ENCODE measurements at regions not wholly inside any gene's neighbourhood (a gene's known extent, or its start where the extent isn't known, plus 50 kb on each side); places are given as distances from the start of the nearest gene placed in this dataset.
A peak's percentile ranks its signal among the peaks of the same experiment; 100 is the strongest.
"Not testable (repeated sequence)": the region's sequence is repeated elsewhere in the genome, so short reads cannot be mapped to it uniquely, and the experiment has no call there.

DNA sequence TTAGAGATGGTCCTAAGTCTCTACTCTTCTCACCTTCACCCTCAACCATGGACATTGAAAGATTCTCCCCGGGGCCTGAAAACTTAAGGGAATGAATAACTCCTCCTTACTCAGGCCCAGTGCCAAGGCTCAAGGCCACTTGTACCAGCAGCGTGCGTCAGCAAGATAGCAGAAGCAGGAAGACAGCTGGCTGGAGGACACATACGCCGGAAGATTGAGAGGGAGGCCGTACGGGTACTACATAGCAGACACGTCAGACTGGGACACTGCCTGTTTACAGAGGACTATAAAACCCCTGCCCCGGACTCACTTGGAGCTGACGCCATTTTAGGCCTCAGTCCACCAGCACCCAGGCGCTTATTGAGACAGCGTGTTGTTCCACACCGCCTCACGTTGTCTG, 75.8 kb upstream of the MED13 start:
- TF ChIP-seq ZNF274 (IDR thresholded peaks at IDR 0.05; ENCODE audit: low read depth, low read length) = no peak
- no peak overlapping the region for H3K4me3 ChIP-seq (ENCODE audit: low read length)

DNA sequence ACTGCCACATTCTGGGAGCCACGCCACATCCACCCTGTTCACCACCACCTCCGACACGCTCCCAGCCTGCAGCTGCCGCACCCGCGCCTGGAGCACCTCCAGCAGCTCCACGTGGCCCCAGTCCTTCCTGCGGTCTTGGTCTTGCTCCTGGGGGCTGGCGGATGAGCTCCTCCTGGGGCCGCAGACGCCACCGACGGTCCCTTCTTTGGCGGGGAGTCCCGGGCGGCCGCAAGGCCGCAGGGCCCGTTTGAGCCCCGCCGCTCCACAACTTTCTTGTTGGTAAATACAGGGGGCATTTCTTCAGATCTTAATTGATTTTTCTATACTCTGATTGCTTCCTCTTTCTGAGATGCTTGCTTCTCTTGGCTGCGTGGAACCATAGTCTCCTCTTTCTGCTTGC, 75.3 kb upstream of the MED13 start:
- no peak for TF ChIP-seq ZNF274 (IDR thresholded peaks at IDR 0.05; ENCODE audit: low read depth, low read length)
- H3K4me3 ChIP-seq (ENCODE audit: low read length) = no peak overlapping the region

DNA sequence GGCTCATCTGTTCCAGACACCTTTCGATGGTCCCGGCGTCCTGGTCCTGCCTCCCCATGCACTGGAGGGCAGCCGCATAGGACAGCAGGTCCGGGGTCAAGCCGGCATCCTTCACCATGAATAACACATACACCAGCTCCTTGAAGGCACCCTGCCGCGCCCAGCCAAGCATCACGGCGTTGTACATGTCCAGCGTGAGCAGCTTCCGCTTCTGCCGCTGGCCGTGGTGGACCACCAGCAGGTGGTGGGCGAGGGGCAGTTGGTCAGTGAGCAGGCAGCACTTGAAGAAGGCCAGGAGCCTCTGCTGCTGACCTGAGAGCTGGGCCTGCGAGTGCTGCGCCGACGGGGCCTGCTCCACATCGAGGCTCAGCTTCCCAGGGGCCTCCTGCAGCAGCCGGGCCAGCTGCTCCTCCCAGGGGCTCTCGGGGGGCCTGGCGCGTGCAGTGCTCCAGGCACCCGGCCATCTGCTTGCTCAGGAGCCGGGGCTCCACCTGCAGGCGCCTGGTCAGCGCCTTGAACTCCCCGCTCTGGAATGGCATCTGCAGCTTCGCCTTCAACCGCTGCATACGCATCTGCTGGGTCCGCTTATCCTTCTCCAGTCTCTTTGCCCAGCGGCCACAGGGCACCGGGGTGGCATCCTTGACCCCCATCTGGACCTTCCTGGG, 74.7 kb upstream of the MED13 start:
- not testable (repeated sequence) for H3K4me3 ChIP-seq (ENCODE audit: low read length)

DNA sequence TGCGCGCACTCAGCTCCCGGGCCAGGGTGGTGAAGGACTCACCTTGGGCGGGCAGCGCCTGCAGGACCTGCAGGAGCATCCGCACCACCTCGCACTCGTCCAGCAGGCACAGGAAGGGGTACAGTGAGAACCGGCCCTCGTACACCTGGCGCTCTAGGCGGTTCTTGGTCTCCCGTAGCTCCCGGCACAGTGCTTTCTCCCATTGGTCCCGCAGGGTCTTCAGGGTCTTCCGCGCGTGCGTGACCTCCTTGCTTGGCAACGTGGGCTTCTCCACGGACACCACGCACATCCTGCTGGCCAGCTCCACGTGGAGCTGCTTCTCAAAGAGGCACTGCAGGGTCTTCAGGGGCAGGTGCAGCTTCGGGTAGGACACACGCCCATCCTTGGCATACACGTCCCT, 74.1 kb upstream of the MED13 start:
- no peak for TF ChIP-seq ZNF274 (IDR thresholded peaks at IDR 0.05; ENCODE audit: low read depth, low read length)

DNA sequence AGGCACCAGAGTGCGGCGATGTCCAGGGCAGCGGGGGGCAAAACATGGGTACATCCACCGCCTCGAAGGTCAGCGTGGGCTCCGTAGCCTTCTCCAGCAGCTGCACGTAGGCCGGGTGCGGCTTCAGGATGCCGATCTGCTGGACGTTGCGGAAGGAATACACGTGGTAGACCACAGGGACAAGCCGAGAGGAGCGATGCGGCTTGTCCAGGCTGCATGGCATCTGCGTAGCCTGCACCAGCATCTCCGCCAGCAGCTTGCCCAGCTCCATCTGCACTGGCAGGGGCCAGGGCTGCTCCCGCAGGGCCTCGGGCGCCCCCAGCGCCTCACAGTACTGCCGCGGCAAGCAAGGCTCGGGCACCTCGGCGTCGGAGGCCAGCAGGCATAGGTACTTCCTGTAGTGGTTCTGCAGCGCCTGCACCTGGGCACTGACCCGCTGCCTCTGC, 73.6 kb upstream of the MED13 start:
- H3K4me3 ChIP-seq (ENCODE audit: low read length) = peak overlapping the region; percentile 10; the same call in 1 of the 2 replicates

More for the DNA sequence above, 74.1 kb upstream of the MED13 start:
- no peak overlapping the region for H3K4me3 ChIP-seq (ENCODE audit: low read length)

DNA sequence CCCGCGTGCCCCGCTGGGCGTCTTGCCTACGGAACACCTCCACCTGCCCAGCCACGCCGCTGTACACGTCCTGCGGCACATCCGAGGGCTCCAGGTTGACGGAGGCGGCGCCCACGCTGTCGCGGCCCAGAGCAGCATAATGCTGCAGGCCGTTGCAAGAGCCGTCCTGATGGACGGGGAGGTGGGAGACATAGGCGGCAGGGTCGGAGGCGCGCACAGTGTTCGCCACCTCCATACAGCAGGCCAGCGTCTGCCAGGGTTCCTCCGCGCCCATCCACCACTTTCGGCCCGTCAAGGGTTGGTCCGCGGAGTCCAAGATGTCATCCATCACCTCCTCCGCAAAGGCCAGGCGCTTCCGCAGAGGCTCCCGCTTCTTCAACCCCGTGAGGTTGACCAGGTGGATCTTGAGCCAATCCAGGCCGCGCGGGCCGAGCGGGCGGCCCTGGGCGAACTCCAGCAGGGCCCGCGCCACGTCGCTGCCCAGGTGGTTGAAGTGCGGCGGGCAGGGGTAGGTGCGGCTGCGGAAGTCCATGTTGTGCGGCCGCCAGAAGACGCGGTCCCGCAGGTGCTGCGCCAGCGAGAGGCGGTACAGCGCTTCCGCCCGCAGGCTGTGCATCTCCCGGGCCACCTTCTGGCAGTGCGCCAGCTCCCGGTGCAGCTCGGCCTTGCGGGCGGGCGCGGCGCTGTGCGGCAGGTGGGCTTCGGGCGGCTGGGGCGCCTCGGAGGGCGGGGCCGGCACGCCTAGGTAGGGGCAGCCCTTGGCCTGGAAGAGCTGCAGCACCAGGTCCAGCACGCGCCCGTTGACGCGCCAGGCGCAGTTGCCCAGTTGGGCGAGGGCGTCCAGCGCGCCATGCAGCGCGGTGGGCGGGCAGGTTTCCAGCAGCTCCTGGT, 72.9 kb upstream of the MED13 start:
- peak overlapping the region; percentile 10; the same call in 1 of the 2 replicates for H3K4me3 ChIP-seq (ENCODE audit: low read length)

DNA sequence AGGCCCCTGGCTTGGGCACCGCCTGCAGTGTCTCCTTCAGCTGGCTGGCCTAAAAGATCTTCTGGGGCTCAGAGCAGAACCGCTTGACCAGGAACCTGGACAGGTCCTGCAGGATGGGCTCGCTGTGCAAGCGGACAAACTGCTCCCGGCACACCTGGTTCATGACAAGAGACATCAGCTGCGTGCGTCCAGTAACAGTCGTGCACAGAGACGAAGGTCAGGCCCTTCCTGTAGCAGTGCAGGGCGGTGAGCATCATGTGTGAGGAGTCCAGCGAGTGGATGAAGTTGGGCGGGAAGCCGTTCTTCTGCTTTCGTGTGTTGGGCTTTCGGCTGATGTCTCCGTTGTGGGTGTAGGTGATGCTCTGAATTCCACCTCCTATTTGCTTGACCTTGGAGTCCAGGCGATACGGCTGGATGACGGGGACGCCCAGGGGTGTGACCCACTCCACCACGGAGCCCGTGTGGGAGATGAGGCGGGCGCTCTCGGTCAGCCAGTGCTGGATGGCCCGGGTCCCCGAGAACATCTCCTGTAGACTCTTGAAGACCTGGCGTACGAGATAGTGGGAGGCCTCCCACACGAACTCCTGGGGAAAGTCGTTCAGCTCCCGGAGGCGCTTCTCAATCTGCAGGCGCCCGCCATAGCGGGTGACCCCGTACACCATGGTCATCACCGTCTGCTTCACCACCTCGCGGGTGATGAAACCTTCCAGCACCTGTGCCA, 72.1 kb upstream of the MED13 start:
- not testable (repeated sequence) for H3K4me3 ChIP-seq (ENCODE audit: low read length)

DNA sequence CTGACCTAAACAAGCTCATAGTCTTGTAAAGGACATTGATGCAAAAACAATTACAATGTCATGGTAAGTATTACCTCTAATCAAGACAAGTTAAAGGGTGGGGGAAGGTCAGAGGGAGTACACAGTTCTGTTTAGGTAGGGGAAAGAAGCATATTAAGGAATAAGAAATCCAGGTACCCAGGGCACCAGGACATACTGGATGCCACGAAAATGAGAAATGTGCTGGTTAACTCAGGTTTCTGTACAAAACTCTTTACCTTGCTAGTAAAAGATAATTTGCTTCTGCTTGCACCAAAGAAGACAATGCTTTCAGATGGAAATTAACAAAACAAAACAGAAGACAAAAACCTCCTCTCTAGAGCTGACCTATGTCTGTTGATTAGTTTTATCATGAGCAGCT, 70.7 kb upstream of the MED13 start:
- no peak overlapping the region for H3K4me3 ChIP-seq (ENCODE audit: low read length)
- no peak for TF ChIP-seq ZNF274 (IDR thresholded peaks at IDR 0.05; ENCODE audit: low read depth, low read length)

DNA sequence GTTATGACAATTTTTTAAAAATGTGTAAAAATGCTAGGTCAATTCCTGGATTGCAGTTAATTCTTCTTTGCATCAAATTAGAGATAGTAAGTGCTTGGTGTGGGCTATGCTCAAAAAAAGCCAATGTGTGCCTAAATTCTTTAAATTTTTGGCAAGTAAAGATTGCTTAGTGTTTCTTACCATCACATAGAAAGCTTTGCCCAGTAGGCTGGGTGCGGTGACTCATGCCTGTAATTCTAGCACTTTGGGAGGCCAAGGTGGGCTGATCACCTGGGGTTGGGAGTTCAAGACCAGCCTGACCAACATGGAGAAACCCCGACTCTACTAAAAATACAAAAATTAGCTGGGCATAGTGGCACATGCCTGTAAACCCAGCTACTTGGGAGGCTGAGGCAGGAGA, 70.0 kb upstream of the MED13 start:
- H3K4me3 ChIP-seq (ENCODE audit: low read length) = not testable (repeated sequence)

DNA sequence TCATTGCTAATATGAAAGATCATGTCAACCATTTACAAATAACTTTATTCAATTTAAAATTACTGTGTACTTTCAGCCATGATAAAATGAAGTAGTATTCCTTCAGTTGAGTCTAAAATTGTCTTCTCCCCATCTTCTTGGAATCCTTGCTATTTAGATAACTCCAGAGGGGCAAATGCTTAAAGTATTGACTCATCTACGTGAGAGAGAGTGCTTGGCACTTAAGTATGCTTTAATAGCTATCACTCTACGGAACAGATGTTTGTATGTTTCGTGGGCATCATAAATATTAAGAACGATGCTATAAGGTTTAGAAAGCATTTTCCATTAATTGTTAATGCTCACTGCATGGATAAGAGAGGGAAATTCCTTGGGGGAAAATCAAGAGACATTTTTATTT, 69.3 kb upstream of the MED13 start:
- no peak overlapping the region for H3K4me3 ChIP-seq (ENCODE audit: low read length)
- no peak for TF ChIP-seq ZNF274 (IDR thresholded peaks at IDR 0.05; ENCODE audit: low read depth, low read length)

DNA sequence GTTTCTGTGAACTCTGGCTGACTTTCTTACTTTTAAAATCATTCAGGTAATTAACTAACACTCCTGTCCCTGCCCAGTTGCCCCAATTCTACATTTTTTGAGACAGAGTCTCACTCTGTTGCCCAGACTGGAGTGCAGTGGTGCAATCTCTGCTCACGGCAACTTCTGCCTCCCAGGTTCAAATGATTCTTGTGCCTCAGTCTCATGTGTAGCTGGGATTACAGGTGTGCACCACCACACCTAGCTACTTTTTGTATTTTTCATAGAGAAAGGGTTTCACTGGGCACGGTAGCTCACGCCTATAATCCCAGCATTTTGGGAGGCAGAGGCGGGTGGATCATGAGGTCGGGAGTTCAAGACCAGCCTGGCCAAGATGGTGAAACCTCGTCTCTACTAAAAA, 66.2 kb upstream of the MED13 start:
- H3K4me3 ChIP-seq (ENCODE audit: low read length) = not testable (repeated sequence)

DNA sequence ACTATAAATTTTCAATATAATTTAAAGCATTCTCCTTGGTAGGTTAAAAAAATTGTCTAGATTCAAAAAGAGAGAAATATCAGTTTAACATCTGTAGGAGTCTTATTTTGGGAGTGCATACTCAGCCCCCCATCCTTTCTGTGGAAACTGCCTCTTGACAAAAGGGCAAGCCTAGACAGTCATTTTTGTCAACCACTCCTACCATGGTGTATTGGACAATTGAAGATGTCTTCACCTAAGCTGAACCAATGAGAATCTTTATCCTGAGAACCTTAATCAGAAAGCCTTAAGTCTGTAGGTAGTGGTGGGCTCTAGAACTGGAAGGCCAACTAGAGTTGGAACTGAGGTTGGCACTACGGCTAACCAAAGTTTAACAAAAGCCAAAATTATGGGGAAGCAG, 65.7 kb upstream of the MED13 start:
- no peak for TF ChIP-seq ZNF274 (IDR thresholded peaks at IDR 0.05; ENCODE audit: low read depth, low read length)

DNA sequence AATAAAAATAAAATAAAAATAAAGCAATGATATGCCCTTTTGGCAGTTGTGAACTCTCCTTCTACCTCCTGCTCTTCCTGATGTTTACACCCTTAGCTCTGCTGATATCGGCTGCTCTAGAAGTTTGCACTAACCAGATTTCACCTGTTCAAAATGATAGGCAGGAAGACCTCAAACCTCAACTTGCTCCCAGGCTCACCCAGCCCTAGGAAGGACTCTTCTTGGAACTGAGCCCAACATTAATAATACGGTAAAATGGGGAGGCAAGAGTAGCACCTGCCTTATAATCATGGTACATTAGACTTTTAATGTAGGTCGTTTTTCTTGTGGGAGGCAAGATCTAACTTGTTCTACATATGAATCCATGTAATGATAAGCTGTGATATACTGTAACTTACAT, 61.2 kb upstream of the MED13 start:
- no peak for TF ChIP-seq ZNF274 (IDR thresholded peaks at IDR 0.05; ENCODE audit: low read depth, low read length)
- H3K4me3 ChIP-seq (ENCODE audit: low read length) = no peak overlapping the region

More for the DNA sequence above, 65.7 kb upstream of the MED13 start:
- H3K4me3 ChIP-seq (ENCODE audit: low read length) = no peak overlapping the region

DNA sequence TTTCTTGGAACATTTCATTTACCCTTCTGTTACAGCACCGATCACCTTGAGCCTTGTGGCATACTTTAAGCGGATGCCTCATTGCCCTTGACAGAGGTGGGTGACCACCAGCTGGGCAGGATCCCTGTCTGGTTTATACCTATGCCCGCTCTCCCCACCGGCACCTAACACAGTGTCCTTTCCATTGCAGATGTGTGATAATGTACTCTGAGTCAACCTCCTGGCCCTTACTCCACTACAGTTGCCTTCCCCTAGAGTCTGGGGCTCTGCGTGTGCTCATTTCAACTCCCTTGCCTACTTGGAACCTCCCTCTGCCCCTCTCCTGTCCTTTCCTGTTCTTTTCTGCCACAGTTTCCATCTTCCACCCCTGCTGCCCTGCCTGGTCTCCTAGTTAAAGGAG, 60.2 kb upstream of the MED13 start:
- no peak overlapping the region for H3K4me3 ChIP-seq (ENCODE audit: low read length)
- TF ChIP-seq ZNF274 (IDR thresholded peaks at IDR 0.05; ENCODE audit: low read depth, low read length) = no peak

All from GM08714 (cell line).